ENCODE measurements at regions not wholly inside any gene's neighbourhood (a gene's known extent, or its start where the extent isn't known, plus 50 kb on each side); places are given as distances from the start of the nearest gene placed in this dataset.

DNA sequence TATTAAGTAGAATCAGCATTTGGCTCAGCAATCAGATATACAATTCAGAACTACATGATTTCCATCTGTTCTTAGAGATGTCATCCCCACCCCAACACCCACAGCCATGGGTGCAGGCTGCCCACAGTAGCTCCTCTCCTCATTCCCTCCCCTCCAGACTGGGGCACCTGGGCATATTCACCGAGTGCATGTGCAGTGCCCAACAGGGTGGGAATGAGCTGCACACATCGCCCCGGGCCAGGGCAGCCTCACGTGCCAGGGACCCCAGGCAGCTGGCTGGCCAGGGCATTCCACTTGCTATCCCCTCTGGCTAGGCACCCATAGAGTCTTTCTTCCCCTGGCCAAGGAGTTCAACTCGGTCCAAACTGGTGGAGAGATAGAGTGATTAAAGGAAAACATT is 461.9 kb upstream of the NUDT12 start:
- whole genome bisulfite sequencing, 2 donors: 89 to 91% methylated on average over 5 of the region's 5 CpGs
- no peak overlapping the region for H3K27ac ChIP-seq
- H3K4me1 ChIP-seq: no peaks in the 10 kb centered on the region
- TF ChIP-seq POLR2A (IDR thresholded peaks at IDR 0.05): no peak
- TF ChIP-seq, protein P1, sequence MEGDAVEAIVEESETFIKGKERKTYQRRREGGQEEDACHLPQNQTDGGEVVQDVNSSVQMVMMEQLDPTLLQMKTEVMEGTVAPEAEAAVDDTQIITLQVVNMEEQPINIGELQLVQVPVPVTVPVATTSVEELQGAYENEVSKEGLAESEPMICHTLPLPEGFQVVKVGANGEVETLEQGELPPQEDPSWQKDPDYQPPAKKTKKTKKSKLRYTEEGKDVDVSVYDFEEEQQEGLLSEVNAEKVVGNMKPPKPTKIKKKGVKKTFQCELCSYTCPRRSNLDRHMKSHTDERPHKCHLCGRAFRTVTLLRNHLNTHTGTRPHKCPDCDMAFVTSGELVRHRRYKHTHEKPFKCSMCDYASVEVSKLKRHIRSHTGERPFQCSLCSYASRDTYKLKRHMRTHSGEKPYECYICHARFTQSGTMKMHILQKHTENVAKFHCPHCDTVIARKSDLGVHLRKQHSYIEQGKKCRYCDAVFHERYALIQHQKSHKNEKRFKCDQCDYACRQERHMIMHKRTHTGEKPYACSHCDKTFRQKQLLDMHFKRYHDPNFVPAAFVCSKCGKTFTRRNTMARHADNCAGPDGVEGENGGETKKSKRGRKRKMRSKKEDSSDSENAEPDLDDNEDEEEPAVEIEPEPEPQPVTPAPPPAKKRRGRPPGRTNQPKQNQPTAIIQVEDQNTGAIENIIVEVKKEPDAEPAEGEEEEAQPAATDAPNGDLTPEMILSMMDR (IDR thresholded peaks at IDR 0.05): no peak
- no peak for TF ChIP-seq EP300 (IDR thresholded peaks at IDR 0.05)
- no peak for TF ChIP-seq POLR2AphosphoS5 (IDR thresholded peaks at IDR 0.05)
- peaks cover 0 to 5% (median 2%) of the 10 kb centered on the region in 4 donors for H3K9me3 ChIP-seq
- H3K36me3 ChIP-seq: no peaks in the 10 kb centered on the region
- H3K4me3 ChIP-seq: no peak overlapping the region
- H3K27me3 ChIP-seq: no peaks in the 10 kb centered on the region
- intact Hi-C loops (cut with DNase I): no loop called here
- no peak for DNase-seq

GRCh38 chr5:104023739-104024138 is 461.1 kb upstream of the NUDT12 start:
- Histone ChIP-seq H3K27me3 (no peaks in the 10 kb centered on the region), H3K36me3 (no peaks in the 10 kb centered on the region), H3K4me3 (no peak overlapping the region), H3K9me3 (peaks cover 0 to 5% (median under 1%) of the 10 kb centered on the region in 4 donors), H3K27ac (no peak overlapping the region), H3K4me1 (no peaks in the 10 kb centered on the region)
- WGBS, 2 donors: 87 to 90% methylated on average over 2 of the region's 2 CpGs
- no peak for TF ChIP-seq POLR2AphosphoS5 (IDR thresholded peaks at IDR 0.05)
- TF ChIP-seq, protein P1 (IDR thresholded peaks at IDR 0.05): no peak
- no peak for TF ChIP-seq POLR2A (IDR thresholded peaks at IDR 0.05)
- no peak for TF ChIP-seq EP300 (IDR thresholded peaks at IDR 0.05)
- intact Hi-C loops (cut with DNase I): no loop called here
- no peak for DNase-seq

DNA sequence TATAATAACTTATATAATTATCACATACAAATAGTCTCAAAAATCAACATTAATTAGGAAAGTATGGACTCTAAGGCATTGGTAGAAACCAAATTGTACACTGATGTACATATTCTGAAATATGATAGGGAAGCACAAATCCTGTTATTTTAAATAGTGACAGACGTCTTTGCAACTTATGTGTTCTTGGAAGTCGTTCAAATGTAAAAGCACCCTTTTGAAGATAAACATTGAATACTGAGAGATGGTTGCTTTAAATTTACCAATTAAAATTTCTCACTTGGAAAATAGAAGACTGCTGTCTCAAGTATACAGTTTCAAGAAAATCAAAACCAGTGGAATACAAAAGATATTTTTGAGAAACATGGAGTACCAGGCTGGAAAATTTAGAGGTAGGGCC is 457.4 kb upstream of the NUDT12 start:
- no peaks in the 10 kb centered on the region for H3K4me1 ChIP-seq
- TF ChIP-seq POLR2A (IDR thresholded peaks at IDR 0.05): no peak
- no peak for TF ChIP-seq POLR2AphosphoS5 (IDR thresholded peaks at IDR 0.05)
- TF ChIP-seq, protein P1 (IDR thresholded peaks at IDR 0.05): no peak
- TF ChIP-seq EP300 (IDR thresholded peaks at IDR 0.05): no peak
- H3K27ac ChIP-seq: no peak overlapping the region
- H3K36me3 ChIP-seq: no peaks in the 10 kb centered on the region
- H3K9me3 ChIP-seq: peaks cover 0 to 2% (median 0%) of the 10 kb centered on the region in 4 donors
- intact Hi-C loops (cut with DNase I): no loop called here
- 74 to 79% methylated on average over 2 of the region's 2 CpGs for WGBS, 2 donors
- H3K4me3 ChIP-seq: no peak overlapping the region
- H3K27me3 ChIP-seq: no peaks in the 10 kb centered on the region
- no peak for DNase-seq

GRCh38 chr5:104018299-104018698 is 455.7 kb upstream of the NUDT12 start:
- intact Hi-C loops (cut with DNase I): no loop called here
- peaks cover 0 to 2% (median 0%) of the 10 kb centered on the region in 4 donors for H3K9me3 ChIP-seq
- no peaks in the 10 kb centered on the region for H3K36me3 ChIP-seq
- no peak overlapping the region for H3K27ac ChIP-seq
- no peaks in the 10 kb centered on the region for H3K4me1 ChIP-seq
- no peaks in the 10 kb centered on the region for H3K27me3 ChIP-seq
- TF ChIP-seq POLR2A (IDR thresholded peaks at IDR 0.05) (no peak), EP300 (IDR thresholded peaks at IDR 0.05) (no peak), POLR2AphosphoS5 (IDR thresholded peaks at IDR 0.05) (no peak)
- TF ChIP-seq, protein P1 (IDR thresholded peaks at IDR 0.05): no peak
- no peak overlapping the region for H3K4me3 ChIP-seq
- no peak for DNase-seq

- H3K36me3 ChIP-seq: no peaks in the 10 kb centered on the region
- no peak overlapping the region for H3K27ac ChIP-seq
- no peaks in the 10 kb centered on the region for H3K27me3 ChIP-seq
- intact Hi-C loops (cut with DNase I): no loop called here
- DNase-seq: no peak
- H3K9me3 ChIP-seq: peaks cover 0 to 2% (median 0%) of the 10 kb centered on the region in 4 donors
- H3K4me3 ChIP-seq: no peak overlapping the region
- TF ChIP-seq EP300 (IDR thresholded peaks at IDR 0.05) (no peak), POLR2A (IDR thresholded peaks at IDR 0.05) (no peak), POLR2AphosphoS5 (IDR thresholded peaks at IDR 0.05) (no peak)
- TF ChIP-seq, protein P1 (IDR thresholded peaks at IDR 0.05): no peak
- H3K4me1 ChIP-seq: no peaks in the 10 kb centered on the region
- 75 to 81% methylated on average over 3 of the region's 3 CpGs for WGBS, 2 donors
These were observed 454.1 kb upstream of the NUDT12 start for GRCh38 chr5:104016646-104017045.

All from sigmoid colon (tissue), 6 donors.